ENCODE measurements at regions not wholly inside any gene's neighbourhood (a gene's known extent, or its start where the extent isn't known, plus 50 kb on each side); places are given as distances from the start of the nearest gene placed in this dataset.

- no peak for TF ChIP-seq CTCF (IDR thresholded peaks at IDR 0.05; ENCODE audit: low read length)
- no peak for TF ChIP-seq EZH2 (optimal IDR thresholded peaks at IDR 0.05; ENCODE audit: low read depth, low read length)
- no peak for TF ChIP-seq EZH2phosphoT487 (IDR thresholded peaks at IDR 0.05; ENCODE audit: low read length)
- H2AFZ ChIP-seq (ENCODE audit: low read length) = no peak overlapping the region
- H3K4me3 ChIP-seq (ENCODE audit: low read length) = no peak overlapping the region
- H3K4me2 ChIP-seq (ENCODE audit: low read depth, low read length) = no peak overlapping the region
- no peaks in the 10 kb centered on the region for H3K79me2 ChIP-seq (ENCODE audit: low read length)
- no peak for DNase-seq
- H3K27me3 ChIP-seq (replicated peaks; ENCODE audit: insufficient read depth, low read length) = no peaks in the 10 kb centered on the region
- H3K9me2 ChIP-seq (replicated peaks; ENCODE audit: insufficient read depth, low read length) = no peaks in the 10 kb centered on the region
- H3K9me3 ChIP-seq (replicated peaks; ENCODE audit: insufficient read depth, low read length) = no peaks in the 10 kb centered on the region
- peaks cover 11% of the 10 kb centered on the region for H3K4me1 ChIP-seq (ENCODE audit: low read length)
- H3K9ac ChIP-seq (ENCODE audit: low read length) = no peak overlapping the region
- no peaks in the 10 kb centered on the region for H3K36me3 ChIP-seq (replicated peaks; ENCODE audit: insufficient read depth, low read length)
- no peaks in the 10 kb centered on the region for H4K20me1 ChIP-seq (ENCODE audit: insufficient read depth, low read length)
- H3F3A ChIP-seq (ENCODE audit: insufficient read depth, low read length) = no peaks in the 10 kb centered on the region
- H3K27ac ChIP-seq (ENCODE audit: low read length) = no peak overlapping the region
Measured at GRCh38 chr4:108366716-108367115, 198.0 kb upstream of the LEF1 start.

GRCh38 chr4:108365551-108365950, 196.8 kb upstream of the LEF1 start:
- H3K79me2 ChIP-seq (ENCODE audit: low read length) = no peaks in the 10 kb centered on the region
- TF ChIP-seq CTCF (IDR thresholded peaks at IDR 0.05; ENCODE audit: low read length) (no peak), EZH2 (optimal IDR thresholded peaks at IDR 0.05; ENCODE audit: low read depth, low read length) (no peak), EZH2phosphoT487 (IDR thresholded peaks at IDR 0.05; ENCODE audit: low read length) (no peak)
- no peak overlapping the region for H3K4me2 ChIP-seq (ENCODE audit: low read depth, low read length)
- H3F3A ChIP-seq (ENCODE audit: insufficient read depth, low read length) = peaks cover 10% of the 10 kb centered on the region; the same call in 1 of the 2 replicates
- H3K27ac ChIP-seq (ENCODE audit: low read length) = no peak overlapping the region
- H2AFZ ChIP-seq (ENCODE audit: low read length) = no peak overlapping the region
- no peak overlapping the region for H3K9ac ChIP-seq (ENCODE audit: low read length)
- H3K4me3 ChIP-seq (ENCODE audit: low read length) = no peak overlapping the region
- no peaks in the 10 kb centered on the region for H3K9me2 ChIP-seq (replicated peaks; ENCODE audit: insufficient read depth, low read length)
- H3K27me3 ChIP-seq (replicated peaks; ENCODE audit: insufficient read depth, low read length) = no peaks in the 10 kb centered on the region
- no peak for DNase-seq
- H4K20me1 ChIP-seq (ENCODE audit: insufficient read depth, low read length) = no peaks in the 10 kb centered on the region
- peaks cover 22% of the 10 kb centered on the region for H3K4me1 ChIP-seq (ENCODE audit: low read length)
- H3K36me3 ChIP-seq (replicated peaks; ENCODE audit: insufficient read depth, low read length) = no peaks in the 10 kb centered on the region
- H3K9me3 ChIP-seq (replicated peaks; ENCODE audit: insufficient read depth, low read length) = no peaks in the 10 kb centered on the region

GRCh38 chr4:108361886-108362285, 193.2 kb upstream of the LEF1 start:
- H3K9me3 ChIP-seq (replicated peaks; ENCODE audit: insufficient read depth, low read length) = no peaks in the 10 kb centered on the region
- H3K4me3 ChIP-seq (ENCODE audit: low read length) = no peak overlapping the region
- no peak overlapping the region for H3K27ac ChIP-seq (ENCODE audit: low read length)
- peaks cover 44% of the 10 kb centered on the region for H3K4me1 ChIP-seq (ENCODE audit: low read length)
- H3K27me3 ChIP-seq (replicated peaks; ENCODE audit: insufficient read depth, low read length) = no peaks in the 10 kb centered on the region
- no peaks in the 10 kb centered on the region for H4K20me1 ChIP-seq (ENCODE audit: insufficient read depth, low read length)
- no peaks in the 10 kb centered on the region for H3K36me3 ChIP-seq (replicated peaks; ENCODE audit: insufficient read depth, low read length)
- no peaks in the 10 kb centered on the region for H3K79me2 ChIP-seq (ENCODE audit: low read length)
- peak overlapping the region; percentile 35; the same call in 1 of the 2 replicates for H3K4me2 ChIP-seq (ENCODE audit: low read depth, low read length)
- TF ChIP-seq EZH2 (optimal IDR thresholded peaks at IDR 0.05; ENCODE audit: low read depth, low read length) (no peak), EZH2phosphoT487 (IDR thresholded peaks at IDR 0.05; ENCODE audit: low read length) (no peak), CTCF (IDR thresholded peaks at IDR 0.05; ENCODE audit: low read length) (no peak)
- H3K9ac ChIP-seq (ENCODE audit: low read length) = no peak overlapping the region
- H3F3A ChIP-seq (ENCODE audit: insufficient read depth, low read length) = peaks cover 30% of the 10 kb centered on the region
- no peak for DNase-seq
- 0 out of 2 replicates have a peak overlapping the region, but pooled peaks have one; percentile 18 for H2AFZ ChIP-seq (ENCODE audit: low read length)
- H3K9me2 ChIP-seq (replicated peaks; ENCODE audit: insufficient read depth, low read length) = no peaks in the 10 kb centered on the region

Measured in MM.1S (cell line).